ENCODE measurements at regions not wholly inside any gene's neighbourhood (a gene's known extent, or its start where the extent isn't known, plus 50 kb on each side); places are given as distances from the start of the nearest gene placed in this dataset.

GRCh38 chr10:3420527-3421469 is 248.2 kb upstream of the PITRM1 start:
- no peak for TF ChIP-seq CTCF (IDR thresholded peaks at IDR 0.05; ENCODE audit: low read depth, low read length)
- no peak for TF ChIP-seq POLR2A (IDR thresholded peaks at IDR 0.05; ENCODE audit: extremely low read depth, insufficient read length)
- TF ChIP-seq MAX (IDR thresholded peaks at IDR 0.05; ENCODE audit: low read depth, low read length): no peak
